Esophagus squamous epithelium (tissue), 5 donors: ENCODE measurements at regions not wholly inside any gene's neighbourhood (a gene's known extent, or its start where the extent isn't known, plus 50 kb on each side); places are given as distances from the start of the nearest gene placed in this dataset.

Experiments used
- DNase-seq: peaks from one replicate; lab custom pipeline; 2025; lab: John Stamatoyannopoulos, UW
- H3K27ac ChIP-seq, 4 donors: fragments of 200-600 bp; sonication (generic); one replicate each; pipeline ENCODE4 v1.5.1; 2016 to 2019; ENCODE audit warnings: mild to moderate bottlenecking in 1 of 4
- H3K27me3 ChIP-seq, 4 donors: fragments of 200-600 bp; sonication (generic); 1 replicate in 3 of 4; 2 replicates in 1 of 4; pipeline versions ENCODE4 v1.5.1 to v1.6.0; 2017 to 2021; ENCODE audit warnings: antibody characterized with exemption in 1 of 4
- H3K36me3 ChIP-seq, 3 donors: fragments of 200-600 bp; sonication (generic); one replicate each; pipeline ENCODE4 v1.5.1; 2016 to 2019
- H3K4me1 ChIP-seq, 3 donors: fragments of 200-600 bp; sonication (generic); one replicate each; pipeline ENCODE4 v1.5.1; 2017 to 2019
- H3K4me3 ChIP-seq, 4 donors: fragments of 200-600 bp; sonication (generic); 1 replicate in 3 of 4; 2 replicates in 1 of 4; pipeline ENCODE4 v1.5.1; 2016 to 2019; ENCODE audit warnings: mild to moderate bottlenecking in 2 of 4, moderate library complexity in 1 of 4
- H3K9me3 ChIP-seq, 3 donors: fragments of 200-600 bp; sonication (generic); one replicate each; pipeline ENCODE4 v1.5.1; 2016 to 2019
- POLR2A ChIP-seq, 4 donors: fragments of 450-650 bp; IDR thresholded peaks; one replicate each; pipeline ENCODE4 v1.6.1; 2017; ENCODE audit warnings: antibody characterized with exemption in 4 of 4, mild to moderate bottlenecking in 4 of 4, moderate library complexity in 3 of 4
- WGBS, 2 donors: methylation state at CpG; one replicate each; pipeline ENCODE4 v1.1.5; 2018; 5-methylcytosine and 5-hydroxymethylcytosine counted together
- intact Hi-C: fragments of 100-400 bp; cut with DNase I; formaldehyde crosslinking; loops from one replicate; pipeline ENCODE4 v1.15.0; 2022
- TF ChIP-seq, protein P1 (sequence below), 6 experiments: fragments of 450-650 bp in 4 of 6; fragments of 200-600 bp in 2 of 6; sonication (generic) in 2 of 6; IDR thresholded peaks; one replicate each; pipeline ENCODE4 v1.5.1; 2016 to 2019; ENCODE audit warnings: antibody characterized with exemption in 6 of 6, mild to moderate bottlenecking in 4 of 6, moderate library complexity in 4 of 6
- donor health status: DM: yes; HTN: yes; CAD: no.

DNA sequence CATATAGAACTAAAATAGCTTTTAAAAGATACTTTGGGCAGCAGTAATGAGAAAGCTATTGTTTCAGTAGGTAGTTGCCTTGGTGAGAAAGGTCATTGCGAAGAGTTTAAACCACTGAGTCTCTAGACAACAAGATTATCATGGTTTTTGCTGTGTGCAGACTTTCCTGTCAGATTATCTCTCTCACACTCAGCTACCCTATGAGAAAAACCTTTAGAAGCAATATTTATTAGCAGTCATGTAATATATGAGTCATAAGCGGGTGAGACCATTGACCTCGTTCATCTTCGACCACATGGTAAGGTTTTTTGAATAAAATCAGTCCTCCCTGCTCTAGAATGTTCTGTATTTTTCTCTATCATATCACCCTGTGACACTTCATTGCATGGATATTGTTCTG lies 59.9 kb downstream of the GPR65 start:
- intact Hi-C loops, result no loop called here
- Histone ChIP-seq H3K4me1 (no peaks in the 10 kb centered on the region), H3K27me3 (no peaks in the 10 kb centered on the region), H3K4me3 (no peak overlapping the region), H3K36me3 (no peaks in the 10 kb centered on the region), H3K27ac (no peak overlapping the region), H3K9me3 (no peaks in the 10 kb centered on the region)
- DNase-seq, result no peak
- WGBS, 2 donors, result 72 to 87% methylated on average over 4 of the region's 4 CpGs
- no peak for TF ChIP-seq POLR2A (IDR thresholded peaks at IDR 0.05)
- TF ChIP-seq, protein P1, sequence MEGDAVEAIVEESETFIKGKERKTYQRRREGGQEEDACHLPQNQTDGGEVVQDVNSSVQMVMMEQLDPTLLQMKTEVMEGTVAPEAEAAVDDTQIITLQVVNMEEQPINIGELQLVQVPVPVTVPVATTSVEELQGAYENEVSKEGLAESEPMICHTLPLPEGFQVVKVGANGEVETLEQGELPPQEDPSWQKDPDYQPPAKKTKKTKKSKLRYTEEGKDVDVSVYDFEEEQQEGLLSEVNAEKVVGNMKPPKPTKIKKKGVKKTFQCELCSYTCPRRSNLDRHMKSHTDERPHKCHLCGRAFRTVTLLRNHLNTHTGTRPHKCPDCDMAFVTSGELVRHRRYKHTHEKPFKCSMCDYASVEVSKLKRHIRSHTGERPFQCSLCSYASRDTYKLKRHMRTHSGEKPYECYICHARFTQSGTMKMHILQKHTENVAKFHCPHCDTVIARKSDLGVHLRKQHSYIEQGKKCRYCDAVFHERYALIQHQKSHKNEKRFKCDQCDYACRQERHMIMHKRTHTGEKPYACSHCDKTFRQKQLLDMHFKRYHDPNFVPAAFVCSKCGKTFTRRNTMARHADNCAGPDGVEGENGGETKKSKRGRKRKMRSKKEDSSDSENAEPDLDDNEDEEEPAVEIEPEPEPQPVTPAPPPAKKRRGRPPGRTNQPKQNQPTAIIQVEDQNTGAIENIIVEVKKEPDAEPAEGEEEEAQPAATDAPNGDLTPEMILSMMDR (IDR thresholded peaks at IDR 0.05), result no peak

DNA sequence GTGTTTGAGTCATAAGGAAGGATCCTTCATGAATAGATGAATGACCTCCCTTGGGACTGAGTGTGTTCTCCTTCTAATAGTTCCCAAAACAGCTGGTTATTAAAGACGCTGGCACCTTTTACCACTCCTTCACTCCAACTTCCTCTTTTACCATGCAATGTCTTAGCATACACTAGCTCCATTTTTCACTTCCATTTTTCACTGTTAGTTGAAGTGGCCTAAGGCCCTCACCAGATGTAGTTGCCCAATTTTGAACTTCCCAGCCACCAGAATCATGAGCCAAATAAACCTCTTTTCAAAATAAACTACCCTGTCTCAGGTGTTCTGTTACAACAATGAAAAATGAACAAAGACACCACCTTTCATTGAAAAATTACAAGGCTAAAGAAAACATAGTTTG lies 64.7 kb downstream of the GPR65 start:
- H3K9me3 ChIP-seq, result no peaks in the 10 kb centered on the region
- H3K36me3 ChIP-seq, result no peaks in the 10 kb centered on the region
- intact Hi-C loops, result no loop called here
- DNase-seq, result no peak
- no peak overlapping the region for H3K4me3 ChIP-seq
- no peaks in the 10 kb centered on the region for H3K27me3 ChIP-seq
- H3K4me1 ChIP-seq, result no peaks in the 10 kb centered on the region
- H3K27ac ChIP-seq, result no peak overlapping the region
- 73 to 80% methylated on average over 1 of the region's 1 CpG for WGBS, 2 donors
- TF ChIP-seq, protein P1 (IDR thresholded peaks at IDR 0.05), result no peak
- no peak for TF ChIP-seq POLR2A (IDR thresholded peaks at IDR 0.05)

DNA sequence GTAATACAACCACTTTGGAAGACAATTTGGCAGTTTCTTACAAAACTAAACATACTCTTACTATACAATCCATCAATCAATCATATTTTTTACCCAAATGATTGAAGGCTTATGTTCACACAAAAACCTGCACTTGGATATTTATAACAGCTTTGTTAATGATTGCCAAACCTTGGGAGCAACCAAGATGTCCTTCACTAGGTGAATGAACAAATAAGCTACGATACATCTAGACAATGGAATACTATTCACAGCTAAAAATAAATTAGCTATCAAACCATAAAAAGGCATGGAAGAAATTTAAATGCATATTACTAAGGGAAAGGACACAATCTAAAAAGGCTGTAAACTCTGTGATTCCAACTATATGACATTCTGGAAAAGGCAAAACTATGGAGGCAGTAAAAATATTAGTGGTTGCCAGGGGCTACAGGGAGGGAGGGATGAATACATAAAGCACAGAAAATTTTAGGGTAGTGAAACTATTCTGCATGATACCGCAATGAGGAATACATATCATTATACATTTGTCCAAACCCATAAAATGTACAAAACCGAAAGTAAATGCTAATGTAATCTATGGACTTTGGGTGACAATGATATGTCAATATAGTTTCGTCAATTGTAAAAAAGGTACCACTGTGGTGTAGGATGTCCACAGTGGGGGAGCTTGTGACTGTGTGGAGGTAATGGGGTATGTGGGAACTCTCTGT lies 70.5 kb downstream of the GPR65 start:
- intact Hi-C loops, result no loop called here
- H3K27me3 ChIP-seq, result no peaks in the 10 kb centered on the region
- TF ChIP-seq, protein P1 (IDR thresholded peaks at IDR 0.05), result no peak
- TF ChIP-seq POLR2A (IDR thresholded peaks at IDR 0.05), result no peak
- no peak overlapping the region for H3K27ac ChIP-seq
- no peak for DNase-seq
- H3K4me1 ChIP-seq, result no peaks in the 10 kb centered on the region
- no peaks in the 10 kb centered on the region for H3K36me3 ChIP-seq
- 65 to 76% methylated on average over 4 of the region's 4 CpGs for WGBS, 2 donors
- H3K9me3 ChIP-seq, result no peaks in the 10 kb centered on the region
- H3K4me3 ChIP-seq, result no peak overlapping the region

DNA sequence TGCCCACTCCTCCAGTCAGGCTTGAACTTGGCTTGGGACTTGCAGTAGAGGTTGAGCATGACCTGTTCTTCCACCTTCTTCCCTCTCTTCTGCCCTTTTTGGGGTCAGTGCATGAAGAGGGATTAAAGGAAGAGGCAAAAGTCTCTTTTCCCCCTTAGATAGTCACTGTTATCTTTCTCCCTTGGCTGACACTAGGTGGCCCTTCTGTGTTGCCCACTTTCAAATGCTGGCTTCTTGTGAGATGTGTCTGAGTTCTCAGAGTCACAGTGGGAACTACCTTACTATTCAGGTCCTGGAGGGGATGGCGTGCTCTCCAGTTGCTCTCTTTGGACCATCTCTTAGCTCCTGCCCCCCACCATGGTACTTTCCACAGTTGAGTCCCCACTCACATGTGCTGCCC lies 73.6 kb downstream of the GPR65 start:
- Histone ChIP-seq H3K4me1 (no peaks in the 10 kb centered on the region), H3K36me3 (no peaks in the 10 kb centered on the region), H3K4me3 (no peak overlapping the region), H3K9me3 (no peaks in the 10 kb centered on the region), H3K27me3 (no peaks in the 10 kb centered on the region), H3K27ac (no peak overlapping the region)
- DNase-seq, result no peak
- intact Hi-C loops, result no loop called here
- TF ChIP-seq, protein P1 (IDR thresholded peaks at IDR 0.05), result no peak
- no peak for TF ChIP-seq POLR2A (IDR thresholded peaks at IDR 0.05)
- 83 to 93% methylated on average over 1 of the region's 1 CpG for WGBS, 2 donors

DNA sequence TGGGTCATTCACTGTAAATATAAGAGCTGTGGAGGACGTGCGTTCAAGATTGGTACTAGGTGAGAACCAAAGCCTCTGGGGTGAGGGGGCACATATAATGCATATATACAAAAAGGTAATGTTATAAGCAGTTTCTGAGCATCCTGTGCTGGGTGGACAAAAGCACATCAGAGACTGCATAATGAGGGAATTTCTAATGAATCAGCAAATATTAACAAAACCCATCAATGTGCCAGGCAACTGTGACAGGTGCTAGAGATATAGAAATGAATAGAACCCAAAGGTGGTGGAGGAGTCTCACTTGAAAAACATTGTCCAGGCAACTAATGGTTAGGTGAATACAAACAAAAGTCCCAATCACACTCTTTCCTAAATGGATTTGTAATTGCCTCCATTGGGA lies 74.7 kb downstream of the GPR65 start:
- 80 to 86% methylated on average over 2 of the region's 2 CpGs for WGBS, 2 donors
- H3K4me1 ChIP-seq, result no peaks in the 10 kb centered on the region
- no peak overlapping the region for H3K27ac ChIP-seq
- TF ChIP-seq POLR2A (IDR thresholded peaks at IDR 0.05), result no peak
- TF ChIP-seq, protein P1 (IDR thresholded peaks at IDR 0.05), result no peak
- DNase-seq, result no peak
- no peak overlapping the region for H3K4me3 ChIP-seq
- H3K27me3 ChIP-seq, result no peaks in the 10 kb centered on the region
- intact Hi-C loops, result no loop called here
- no peaks in the 10 kb centered on the region for H3K9me3 ChIP-seq
- no peaks in the 10 kb centered on the region for H3K36me3 ChIP-seq
